Tibial nerve (tissue), 4 donors: ENCODE measurements at regions not wholly inside any gene's neighbourhood (a gene's known extent, or its start where the extent isn't known, plus 50 kb on each side); places are given as distances from the start of the nearest gene placed in this dataset.

Experiments
- DNase-seq, 2 donors: peaks; one replicate each; pipeline ENCODE4 v3.0.0-alpha.2; 2019; ENCODE audit warnings: low spot score in 2 of 2
- H3K27ac ChIP-seq, 4 donors: fragments of 200-600 bp; sonication (generic) in 3 of 4; one replicate each; pipeline ENCODE4 v1.5.1; 2017 to 2019; ENCODE audit warnings: mild to moderate bottlenecking in 1 of 4
- H3K27me3 ChIP-seq, 2 donors: fragments of 200-600 bp; sonication (generic) in 1 of 2; one replicate each; pipeline versions ENCODE4 v1.5.1 to v1.6.0; 2017 to 2019
- H3K36me3 ChIP-seq, 3 donors: fragments of 200-600 bp; sonication (generic); one replicate each; pipeline ENCODE4 v1.5.1; 2018 to 2019
- H3K4me1 ChIP-seq, 4 donors: fragments of 200-600 bp; sonication (generic) in 3 of 4; one replicate each; pipeline ENCODE4 v1.5.1; 2017 to 2019
- H3K4me3 ChIP-seq, 4 donors: fragments of 200-600 bp; sonication (generic) in 3 of 4; one replicate each; pipeline ENCODE4 v1.5.1; 2017 to 2019; ENCODE audit warnings: mild to moderate bottlenecking in 1 of 4, moderate library complexity in 1 of 4
- H3K9me3 ChIP-seq, 4 donors: fragments of 200-600 bp; sonication (generic) in 3 of 4; one replicate each; pipeline ENCODE4 v1.5.1; 2017 to 2019
- EP300 ChIP-seq, 2 donors: sonication (generic); formaldehyde crosslinking; IDR thresholded peaks; one replicate each; pipeline ENCODE4 v1.6.1; 2017; ENCODE audit warnings: antibody characterized with exemption in 2 of 2, mild to moderate bottlenecking in 1 of 2
- POLR2A ChIP-seq, 2 donors: fragments of 450-650 bp; IDR thresholded peaks; one replicate each; pipeline ENCODE4 v1.6.1; 2017; ENCODE audit warnings: antibody characterized with exemption in 2 of 2, mild to moderate bottlenecking in 2 of 2, moderate library complexity in 2 of 2
- WGBS, 2 donors: methylation state at CpG; one replicate each; pipeline ENCODE4 v1.1.5; 2018; 5-methylcytosine and 5-hydroxymethylcytosine counted together
- TF ChIP-seq, protein P1 (sequence below), 5 experiments: fragments of 200-600 bp in 3 of 5; fragments of 450-650 bp in 2 of 5; sonication (generic) in 3 of 5; IDR thresholded peaks; one replicate each; pipeline ENCODE4 v1.5.1; 2016 to 2019; ENCODE audit warnings: antibody characterized with exemption in 5 of 5, mild to moderate bottlenecking in 3 of 5, moderate library complexity in 2 of 5

DNA sequence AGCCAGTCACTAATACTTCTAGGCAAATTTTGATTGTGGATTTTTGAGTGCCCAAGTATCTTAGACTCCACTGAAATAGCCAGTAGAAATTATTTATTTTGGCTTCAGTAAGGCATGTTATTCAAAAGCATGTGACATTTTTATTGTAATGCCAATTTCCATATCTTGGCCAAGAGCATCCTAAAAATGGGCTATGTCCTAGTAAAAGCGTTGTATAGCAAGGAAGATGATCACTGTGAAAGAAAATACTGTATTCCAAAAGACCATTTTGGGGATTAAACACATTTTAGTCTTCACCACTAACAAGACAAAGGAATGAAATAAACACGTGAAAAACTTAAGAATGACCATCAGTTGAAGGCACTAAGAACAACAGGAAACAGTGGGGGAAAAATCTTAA lies 149.1 kb downstream of the NUFIP1 start:
- H3K4me1 ChIP-seq: no peaks in the 10 kb centered on the region
- TF ChIP-seq, protein P1, sequence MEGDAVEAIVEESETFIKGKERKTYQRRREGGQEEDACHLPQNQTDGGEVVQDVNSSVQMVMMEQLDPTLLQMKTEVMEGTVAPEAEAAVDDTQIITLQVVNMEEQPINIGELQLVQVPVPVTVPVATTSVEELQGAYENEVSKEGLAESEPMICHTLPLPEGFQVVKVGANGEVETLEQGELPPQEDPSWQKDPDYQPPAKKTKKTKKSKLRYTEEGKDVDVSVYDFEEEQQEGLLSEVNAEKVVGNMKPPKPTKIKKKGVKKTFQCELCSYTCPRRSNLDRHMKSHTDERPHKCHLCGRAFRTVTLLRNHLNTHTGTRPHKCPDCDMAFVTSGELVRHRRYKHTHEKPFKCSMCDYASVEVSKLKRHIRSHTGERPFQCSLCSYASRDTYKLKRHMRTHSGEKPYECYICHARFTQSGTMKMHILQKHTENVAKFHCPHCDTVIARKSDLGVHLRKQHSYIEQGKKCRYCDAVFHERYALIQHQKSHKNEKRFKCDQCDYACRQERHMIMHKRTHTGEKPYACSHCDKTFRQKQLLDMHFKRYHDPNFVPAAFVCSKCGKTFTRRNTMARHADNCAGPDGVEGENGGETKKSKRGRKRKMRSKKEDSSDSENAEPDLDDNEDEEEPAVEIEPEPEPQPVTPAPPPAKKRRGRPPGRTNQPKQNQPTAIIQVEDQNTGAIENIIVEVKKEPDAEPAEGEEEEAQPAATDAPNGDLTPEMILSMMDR (IDR thresholded peaks at IDR 0.05): no peak
- TF ChIP-seq POLR2A (IDR thresholded peaks at IDR 0.05) (no peak), EP300 (IDR thresholded peaks at IDR 0.05) (no peak)
- H3K9me3 ChIP-seq: no peaks in the 10 kb centered on the region
- H3K36me3 ChIP-seq: no peaks in the 10 kb centered on the region
- H3K27me3 ChIP-seq: no peaks in the 10 kb centered on the region
- H3K27ac ChIP-seq: no peak overlapping the region
- 8 to 20% methylated on average over 2 of the region's 2 CpGs for whole genome bisulfite sequencing, 2 donors
- no peak overlapping the region for H3K4me3 ChIP-seq
- no peak for DNase-seq

DNA sequence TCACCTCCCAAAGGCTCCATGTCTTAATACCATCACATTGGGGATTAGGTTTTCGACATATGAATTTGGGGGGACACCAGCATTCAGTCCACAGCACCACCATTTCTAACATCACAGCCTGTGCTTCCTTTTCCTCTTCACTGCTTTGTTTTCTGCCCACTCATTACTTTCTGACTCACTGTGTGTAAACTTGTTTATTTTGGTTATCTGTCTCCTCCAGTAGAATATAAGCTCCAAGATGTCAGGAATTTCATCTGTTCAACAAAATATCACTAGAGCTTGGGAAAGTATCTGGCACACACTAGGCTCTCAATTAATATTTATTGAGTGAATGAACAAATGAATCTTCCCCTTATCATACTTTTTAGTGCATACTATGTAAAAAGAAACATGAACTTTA lies 152.0 kb downstream of the NUFIP1 start:
- no peak overlapping the region for H3K27ac ChIP-seq
- WGBS, 2 donors: 88 to 100% methylated on average over 1 of the region's 1 CpG
- no peak for TF ChIP-seq POLR2A (IDR thresholded peaks at IDR 0.05)
- TF ChIP-seq EP300 (IDR thresholded peaks at IDR 0.05): no peak

DNA sequence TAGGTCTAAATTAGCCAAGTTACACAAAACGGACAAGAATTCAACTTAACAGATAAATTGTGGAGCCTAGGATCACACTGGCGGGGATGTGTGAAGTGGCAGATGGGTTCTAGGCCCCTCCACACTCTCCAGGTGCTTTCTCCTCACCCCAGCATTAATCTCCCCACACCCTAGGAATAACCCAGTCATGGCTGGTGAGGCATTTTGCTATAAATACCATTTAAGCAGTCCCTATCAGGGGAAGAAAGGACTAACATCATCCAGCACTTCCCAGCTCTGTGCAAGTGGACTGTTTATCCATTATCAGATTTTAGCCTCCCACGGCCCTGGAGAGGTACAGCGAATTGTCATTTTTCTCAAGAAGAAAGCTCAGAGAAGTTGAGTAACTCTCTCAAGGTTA lies 154.9 kb downstream of the NUFIP1 start:
- no peaks in the 10 kb centered on the region for H3K27me3 ChIP-seq

More for the DNA sequence above, 152.0 kb downstream of the NUFIP1 start:
- H3K36me3 ChIP-seq: no peaks in the 10 kb centered on the region
- no peak overlapping the region for H3K4me3 ChIP-seq
- no peaks in the 10 kb centered on the region for H3K9me3 ChIP-seq
- H3K4me1 ChIP-seq: no peaks in the 10 kb centered on the region
- H3K27me3 ChIP-seq: no peaks in the 10 kb centered on the region
- no peak for DNase-seq

DNA sequence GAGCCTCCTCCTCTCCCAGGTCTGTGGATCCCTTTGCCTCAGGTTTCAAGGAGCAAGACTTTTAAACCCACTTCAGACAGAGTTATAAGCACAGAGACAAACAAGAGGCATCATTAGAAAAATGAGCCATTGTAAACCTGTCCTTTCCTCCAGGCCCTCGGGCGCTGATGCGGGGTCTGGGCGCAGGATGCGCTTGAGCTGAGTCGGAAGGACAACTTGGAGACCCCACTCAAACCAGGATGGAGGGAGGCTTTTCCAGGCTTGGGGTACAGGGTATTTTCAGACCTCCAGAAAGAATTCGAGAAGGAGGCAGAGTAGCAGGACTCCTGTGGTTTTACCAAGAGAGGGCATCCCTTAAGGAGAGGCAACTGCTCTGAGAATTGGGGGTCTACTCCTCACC lies 155.6 kb downstream of the NUFIP1 start:
- no peak overlapping the region for H3K4me3 ChIP-seq
- H3K27ac ChIP-seq: no peak overlapping the region
- no peaks in the 10 kb centered on the region for H3K27me3 ChIP-seq
- 84 to 91% methylated on average over 7 of the region's 7 CpGs for WGBS, 2 donors
- no peak for DNase-seq
- no peaks in the 10 kb centered on the region for H3K36me3 ChIP-seq
- H3K9me3 ChIP-seq: no peaks in the 10 kb centered on the region
- no peaks in the 10 kb centered on the region for H3K4me1 ChIP-seq
- TF ChIP-seq POLR2A (IDR thresholded peaks at IDR 0.05) (no peak), EP300 (IDR thresholded peaks at IDR 0.05) (no peak)
- TF ChIP-seq, protein P1 (IDR thresholded peaks at IDR 0.05): no peak

More for the DNA sequence above, 154.9 kb downstream of the NUFIP1 start:
- Histone ChIP-seq H3K36me3 (no peaks in the 10 kb centered on the region), H3K27ac (no peak overlapping the region), H3K9me3 (no peaks in the 10 kb centered on the region), H3K4me1 (no peaks in the 10 kb centered on the region), H3K4me3 (no peak overlapping the region)
- 73 to 85% methylated on average over 4 of the region's 4 CpGs for WGBS, 2 donors
- TF ChIP-seq, protein P1 (IDR thresholded peaks at IDR 0.05): no peak
- TF ChIP-seq EP300 (IDR thresholded peaks at IDR 0.05): no peak
- TF ChIP-seq POLR2A (IDR thresholded peaks at IDR 0.05): no peak
- no peak for DNase-seq

DNA sequence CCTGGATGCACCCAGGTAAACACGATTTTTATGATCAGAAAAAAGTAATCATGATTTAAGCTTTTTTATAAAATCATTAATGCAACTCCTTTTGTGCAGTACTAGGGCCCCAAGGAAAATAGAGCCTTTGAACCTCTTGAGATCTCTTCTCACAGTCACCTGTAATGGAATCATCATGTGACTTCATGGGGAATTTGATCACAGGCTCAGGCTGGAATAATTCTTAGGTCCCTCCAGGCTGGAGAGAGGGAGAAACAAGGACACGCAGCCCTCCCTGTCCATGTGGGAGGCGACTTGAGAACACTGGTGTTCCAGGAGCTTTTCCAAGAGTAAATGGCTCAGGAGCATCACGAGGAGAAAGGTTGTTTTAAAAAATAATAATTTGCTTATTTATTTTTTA lies 156.1 kb downstream of the NUFIP1 start:
- Histone ChIP-seq H3K36me3 (no peaks in the 10 kb centered on the region), H3K27ac (no peak overlapping the region), H3K4me3 (no peak overlapping the region), H3K27me3 (no peaks in the 10 kb centered on the region), H3K9me3 (no peaks in the 10 kb centered on the region), H3K4me1 (no peaks in the 10 kb centered on the region)
- DNase-seq: no peak
- TF ChIP-seq POLR2A (IDR thresholded peaks at IDR 0.05): no peak
- no peak for TF ChIP-seq EP300 (IDR thresholded peaks at IDR 0.05)
- TF ChIP-seq, protein P1 (IDR thresholded peaks at IDR 0.05): no peak
- 77 to 80% methylated on average over 4 of the region's 4 CpGs for WGBS, 2 donors
